ENCODE measurements at regions not wholly inside any gene's neighbourhood (a gene's known extent, or its start where the extent isn't known, plus 50 kb on each side); places are given as distances from the start of the nearest gene placed in this dataset.

DNA sequence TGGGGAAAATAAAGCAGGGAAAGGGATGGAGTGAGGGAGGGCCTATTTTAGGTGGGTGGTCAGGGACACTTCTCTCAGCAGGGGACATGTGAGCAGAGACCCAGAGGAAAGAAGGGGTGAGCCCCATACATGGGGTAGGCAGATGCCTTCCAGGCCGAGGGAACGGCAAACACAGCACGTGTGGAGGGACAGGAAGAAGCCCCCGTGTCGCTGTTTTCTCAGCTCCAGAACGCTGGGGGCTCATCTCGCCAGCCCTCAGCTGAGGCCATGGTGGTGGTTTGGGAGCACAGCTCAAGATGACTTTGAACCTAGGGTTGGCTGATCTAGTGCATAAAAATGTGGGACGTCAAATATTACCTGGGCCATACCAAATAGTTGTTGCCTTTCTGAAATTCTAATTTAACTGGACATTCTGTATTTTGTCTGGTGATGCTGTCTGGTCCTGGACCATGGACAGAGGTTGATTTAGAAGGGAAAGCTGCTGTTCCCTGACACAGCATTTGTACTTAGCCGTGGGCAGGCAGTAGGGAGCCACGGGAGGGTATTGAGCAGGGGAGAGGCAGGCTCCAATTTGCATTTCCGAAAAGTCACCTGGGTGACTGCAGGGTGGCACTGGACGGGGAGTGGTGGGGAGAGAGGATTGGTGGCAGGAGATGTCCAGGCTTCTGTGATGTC, 53.1 kb upstream of the RUNX3 start:
- DNase-seq, result no peak

- no peak for DNase-seq
These were observed 51.5 kb upstream of the RUNX3 start for GRCh38 chr1:24981631-24982005.

- no peak for DNase-seq
These were observed 51.0 kb upstream of the RUNX3 start for GRCh38 chr1:24980836-24981630.
